ENCODE measurements at regions not wholly inside any gene's neighbourhood (a gene's known extent, or its start where the extent isn't known, plus 50 kb on each side); places are given as distances from the start of the nearest gene placed in this dataset.

GRCh38 chr3:152586974-152587373 is 248.0 kb upstream of the P2RY1 start:
- no peaks in the 10 kb centered on the region for H3K9me3 Mint-ChIP-seq
- no peak overlapping the region for H3K4ac ChIP-seq (ENCODE audit: low read depth, low read length)
- H3K79me2 ChIP-seq (ENCODE audit: insufficient read depth, low read length): no peaks in the 10 kb centered on the region
- no peaks in the 10 kb centered on the region; a peak in 1 of 7 replicates for H3K36me3 Mint-ChIP-seq (ENCODE audit: insufficient read depth in 1 of 3, low read depth in 3 of 3)
- no peaks in the 10 kb centered on the region for H3K27me3 ChIP-seq (ENCODE audit: insufficient read depth, low read length)
- H2BK5ac ChIP-seq (ENCODE audit: insufficient read length, low read length): no peak overlapping the region
- H2AFZ ChIP-seq (ENCODE audit: low read length): no peak overlapping the region
- no peak for TF ChIP-seq CTCF (conservative IDR thresholded peaks at IDR 0.05)
- no peak overlapping the region for H2BK20ac ChIP-seq (ENCODE audit: low read depth, low read length, poor library complexity, severe bottlenecking)
- no CpG with 5 or more reads among the region's 4 CpGs for WGBS (ENCODE audit: extremely low coverage, insufficient read length, low lambda C conversion rate)
- no peaks in the 10 kb centered on the region for H3K79me1 ChIP-seq (ENCODE audit: insufficient read depth, low read depth, low read length, poor library complexity, severe bottlenecking)
- H4K8ac ChIP-seq (replicated peaks; ENCODE audit: insufficient read length, low read depth, low read length): no peak overlapping the region
- DNase-seq: no peak
- H2AK5ac ChIP-seq (ENCODE audit: insufficient read length, low read length): no peak overlapping the region
- H3K9me3 ChIP-seq (ENCODE audit: control insufficient read depth, low read depth, low read length): no peaks in the 10 kb centered on the region
- no peaks in the 10 kb centered on the region for H4K20me1 ChIP-seq (ENCODE audit: control insufficient read depth, insufficient read depth, insufficient read length)
- H3K23ac ChIP-seq (ENCODE audit: insufficient read length, low read depth, low read length): no peak overlapping the region
- H3K56ac ChIP-seq (ENCODE audit: insufficient read length, low read depth, low read length): no peak overlapping the region
- peaks cover 0 to 3% of the 10 kb centered on the region in 2 experiments; a peak in 2 of 4 replicates for H3K4me1 Mint-ChIP-seq
- H3K27me3 Mint-ChIP-seq (ENCODE audit: low read depth): no peaks in the 10 kb centered on the region; the same call in 1 of the 2 replicates
- H2BK120ac ChIP-seq (ENCODE audit: low read depth, low read length, poor library complexity, severe bottlenecking): no peak overlapping the region
- no peak overlapping the region for H3K27ac ChIP-seq (ENCODE audit: insufficient read length, low read depth, low read length)
- no peak overlapping the region for H2BK12ac ChIP-seq (ENCODE audit: insufficient read length, low read depth, low read length)
- no peak overlapping the region for H4K5ac ChIP-seq (ENCODE audit: insufficient read length, low read depth, low read length)
- no peak overlapping the region for H3K27ac Mint-ChIP-seq
- H3K4me3 Mint-ChIP-seq: no peak overlapping the region
- H4K91ac ChIP-seq (ENCODE audit: insufficient read length, low read depth, low read length): no peak overlapping the region
- no peak overlapping the region for H2BK15ac ChIP-seq (ENCODE audit: low read depth, low read length)
- H3K9ac ChIP-seq (ENCODE audit: extremely low read depth, insufficient read length, low read length): no peak overlapping the region
- no peak overlapping the region for H3K4me2 ChIP-seq (ENCODE audit: insufficient read depth, insufficient read length, low read length)
- H3K4me1 ChIP-seq (ENCODE audit: insufficient read depth, low read length): no peaks in the 10 kb centered on the region
- H3K18ac ChIP-seq (ENCODE audit: insufficient read length, low read depth, low read length): no peak overlapping the region
- no peaks in the 10 kb centered on the region for H3K23me2 ChIP-seq (ENCODE audit: insufficient read length, low read depth, low read length, poor library complexity, severe bottlenecking)
- H3T11ph ChIP-seq (ENCODE audit: low read length): no peak overlapping the region
- H3K14ac ChIP-seq (ENCODE audit: insufficient read depth, low read length): no peak overlapping the region

Data from H9 (cell line).